Lung (tissue), 11 donors: ENCODE measurements at regions not wholly inside any gene's neighbourhood (a gene's known extent, or its start where the extent isn't known, plus 50 kb on each side); places are given as distances from the start of the nearest gene placed in this dataset.

Source experiments
- ATAC-seq: fragments of 200-7000 bp; cut with Tn5 transposase; one replicate; pipeline ENCODE4 v1.9.1; 2020; ENCODE audit warnings: moderate number of reproducible peaks; ENCODE audit not compliant: insufficient read depth, low FRiP score
- DNase-seq, 3 donors: peaks; one replicate each; pipeline ENCODE4 v3.0.0-alpha.2; 2013 to 2017
- H3K27ac ChIP-seq, 2 donors: one replicate each; pipeline ENCODE4 v1.5.1; 2013; ENCODE audit warnings: mild to moderate bottlenecking in 2 of 2, moderate library complexity in 2 of 2, control low read depth in 1 of 2, inconsistent platforms in 1 of 2, low read depth in 1 of 2, low read length in 1 of 2
- H3K27me3 ChIP-seq, 3 donors: one replicate each; pipeline ENCODE4 v1.5.1; 2013; ENCODE audit warnings: low read length in 2 of 3; ENCODE audit not compliant: control insufficient read depth in 3 of 3, insufficient read depth in 3 of 3
- H3K36me3 ChIP-seq, 4 donors: one replicate each; pipeline ENCODE4 v1.5.1; 2013; ENCODE audit warnings: low read length in 4 of 4, mild to moderate bottlenecking in 1 of 4, moderate library complexity in 1 of 4; ENCODE audit not compliant: control insufficient read depth in 4 of 4, insufficient read depth in 4 of 4
- H3K4me1 ChIP-seq, 5 donors: one replicate each; pipeline ENCODE4 v1.5.1; 2013; ENCODE audit warnings: low read length in 5 of 5, mild to moderate bottlenecking in 2 of 5, moderate library complexity in 1 of 5; ENCODE audit not compliant: control insufficient read depth in 5 of 5, insufficient read depth in 5 of 5
- H3K4me3 ChIP-seq: one replicate; pipeline ENCODE4 v1.5.1; 2013; ENCODE audit warnings: mild to moderate bottlenecking, control low read depth, moderate library complexity
- H3K9ac ChIP-seq, 2 donors: one replicate each; pipeline ENCODE4 v1.5.1; 2013; ENCODE audit warnings: low read length in 2 of 2, control low read depth in 1 of 2; ENCODE audit not compliant: insufficient read depth in 1 of 2
- H3K9me3 ChIP-seq, 4 donors: one replicate each; pipeline ENCODE4 v1.5.1; 2013; ENCODE audit warnings: low read length in 3 of 4, mild to moderate bottlenecking in 1 of 4, moderate library complexity in 1 of 4; ENCODE audit not compliant: control insufficient read depth in 4 of 4, insufficient read depth in 3 of 4
- WGBS, 2 donors: extraction: QIAGEN DNeasy Blood & Tissue Kit; methylation state at CpG; one replicate each; pipeline ENCODE4 v1.1.7; 2013; 5-methylcytosine and 5-hydroxymethylcytosine counted together
- TF ChIP-seq, protein P1 (sequence below): IDR thresholded peaks from 2 replicates; pipeline ENCODE4 v1.5.1; 2012; ENCODE audit warnings: mild to moderate bottlenecking; ENCODE audit errors: control extremely low read depth, extremely low read depth
- donor health status: control.
- donor health status: control.
- donor health status: Bipolar disorder and iron deficiency.
- donor health status: healthy.
- donor health status: DM: yes; HTN: yes; CAD: no.

DNA sequence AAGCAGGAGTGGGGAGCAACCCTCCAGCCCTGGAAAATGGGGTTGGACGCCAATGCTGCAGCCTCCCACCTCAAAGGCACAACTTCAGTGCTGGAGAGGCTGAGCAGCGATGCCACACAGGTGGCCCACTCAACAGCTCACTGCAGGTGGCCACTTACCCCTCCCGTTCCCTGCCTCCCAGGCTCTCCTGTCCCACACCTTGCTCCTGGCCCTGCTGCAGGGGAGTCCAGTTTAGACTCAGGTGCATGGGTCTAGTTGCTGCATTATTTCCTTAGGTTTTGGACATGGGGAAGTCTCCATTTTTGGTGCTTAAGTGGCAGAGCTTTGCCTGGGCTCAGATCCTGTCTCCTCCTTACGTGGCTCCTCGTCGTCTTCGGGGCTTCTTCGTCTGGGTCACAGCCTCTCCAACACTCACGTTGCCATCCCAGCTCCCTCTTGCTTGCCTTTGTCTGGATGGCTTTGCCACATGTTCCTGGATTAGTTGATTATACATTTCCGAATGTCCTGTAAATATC is 898.3 kb downstream of the BRD1 start:
- no peak overlapping the region for H3K4me3 ChIP-seq
- H3K9me3 ChIP-seq, result peaks cover 0 to 4% (median 2%) of the 10 kb centered on the region in 4 donors
- DNase-seq (no peak), ATAC-seq (no peak)
- peaks cover 0 to 5% (median 0%) of the 10 kb centered on the region in 3 donors for H3K27me3 ChIP-seq
- H3K36me3 ChIP-seq, result no peaks in the 10 kb centered on the region
- H3K9ac ChIP-seq, result no peak overlapping the region
- no peak overlapping the region for H3K27ac ChIP-seq
- whole genome bisulfite sequencing, 2 donors, result 71 to 75% methylated on average over 10 of the region's 10 CpGs
- TF ChIP-seq, protein P1, sequence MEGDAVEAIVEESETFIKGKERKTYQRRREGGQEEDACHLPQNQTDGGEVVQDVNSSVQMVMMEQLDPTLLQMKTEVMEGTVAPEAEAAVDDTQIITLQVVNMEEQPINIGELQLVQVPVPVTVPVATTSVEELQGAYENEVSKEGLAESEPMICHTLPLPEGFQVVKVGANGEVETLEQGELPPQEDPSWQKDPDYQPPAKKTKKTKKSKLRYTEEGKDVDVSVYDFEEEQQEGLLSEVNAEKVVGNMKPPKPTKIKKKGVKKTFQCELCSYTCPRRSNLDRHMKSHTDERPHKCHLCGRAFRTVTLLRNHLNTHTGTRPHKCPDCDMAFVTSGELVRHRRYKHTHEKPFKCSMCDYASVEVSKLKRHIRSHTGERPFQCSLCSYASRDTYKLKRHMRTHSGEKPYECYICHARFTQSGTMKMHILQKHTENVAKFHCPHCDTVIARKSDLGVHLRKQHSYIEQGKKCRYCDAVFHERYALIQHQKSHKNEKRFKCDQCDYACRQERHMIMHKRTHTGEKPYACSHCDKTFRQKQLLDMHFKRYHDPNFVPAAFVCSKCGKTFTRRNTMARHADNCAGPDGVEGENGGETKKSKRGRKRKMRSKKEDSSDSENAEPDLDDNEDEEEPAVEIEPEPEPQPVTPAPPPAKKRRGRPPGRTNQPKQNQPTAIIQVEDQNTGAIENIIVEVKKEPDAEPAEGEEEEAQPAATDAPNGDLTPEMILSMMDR, result no peak
- H3K4me1 ChIP-seq, result no peaks in the 10 kb centered on the region

DNA sequence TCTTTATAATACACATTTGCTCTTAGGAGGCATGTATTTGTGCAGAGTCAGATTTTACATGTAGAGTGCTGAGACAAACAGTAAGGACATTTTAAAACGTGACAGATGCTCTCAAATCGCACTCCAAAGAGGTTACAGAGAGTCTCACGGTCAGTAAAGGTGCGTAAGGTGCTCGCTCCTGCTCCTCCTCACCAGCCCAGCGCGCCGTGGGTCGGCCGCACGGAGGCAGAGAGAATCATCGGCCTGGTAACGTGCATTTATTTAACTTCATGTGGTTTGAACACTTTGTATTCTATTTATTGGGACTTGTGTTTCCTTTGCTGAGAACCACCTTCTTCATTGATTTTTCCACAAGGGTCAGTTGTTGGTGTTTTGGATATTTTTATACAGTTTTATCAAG is 900.1 kb downstream of the BRD1 start:
- Histone ChIP-seq H3K27ac (no peak overlapping the region), H3K4me3 (no peak overlapping the region), H3K36me3 (no peaks in the 10 kb centered on the region), H3K9me3 (peaks cover 0 to 2% (median 0%) of the 10 kb centered on the region in 4 donors), H3K27me3 (peaks cover 0 to 5% (median 0%) of the 10 kb centered on the region in 3 donors), H3K9ac (no peak overlapping the region), H3K4me1 (peaks cover 0 to 5% (median 0%) of the 10 kb centered on the region in 5 donors)
- no peak for DNase-seq
- TF ChIP-seq, protein P1, result no peak
- WGBS, 2 donors, result 83 to 92% methylated on average over 13 of the region's 13 CpGs
- ATAC-seq, result no peak

DNA sequence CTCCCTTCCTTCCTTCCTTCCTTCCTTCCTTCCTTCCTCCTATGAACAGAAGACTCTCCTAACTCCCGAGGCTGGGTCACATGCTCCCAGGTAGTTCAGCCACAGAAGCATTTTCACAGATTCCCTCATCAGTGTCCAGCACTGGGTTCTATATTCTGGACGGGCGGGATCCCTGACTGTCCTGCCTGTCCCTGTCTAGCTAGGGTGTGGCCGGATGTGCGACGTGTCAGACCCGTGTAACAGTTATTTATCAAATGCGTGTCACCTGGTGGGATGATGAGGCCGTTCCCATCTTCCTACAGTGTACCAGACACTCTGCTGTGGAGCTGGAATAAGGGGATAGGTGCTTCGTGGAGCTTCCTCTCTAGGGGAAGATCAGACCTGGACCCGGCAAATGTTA is 901.0 kb downstream of the BRD1 start:
- WGBS, 2 donors, result 69 to 70% methylated on average over 10 to 11 of the region's 11 CpGs
- H3K27ac ChIP-seq, result no peak overlapping the region
- no peaks in the 10 kb centered on the region for H3K36me3 ChIP-seq
- TF ChIP-seq, protein P1, result no peak
- no peak overlapping the region for H3K9ac ChIP-seq
- H3K4me1 ChIP-seq, result peaks cover 0 to 5% (median 0%) of the 10 kb centered on the region in 5 donors
- peaks cover 0 to 5% (median 0%) of the 10 kb centered on the region in 3 donors for H3K27me3 ChIP-seq
- ATAC-seq (no peak), DNase-seq (no peak)
- H3K9me3 ChIP-seq, result peaks cover 0 to 2% (median 0%) of the 10 kb centered on the region in 4 donors
- H3K4me3 ChIP-seq, result no peak overlapping the region

DNA sequence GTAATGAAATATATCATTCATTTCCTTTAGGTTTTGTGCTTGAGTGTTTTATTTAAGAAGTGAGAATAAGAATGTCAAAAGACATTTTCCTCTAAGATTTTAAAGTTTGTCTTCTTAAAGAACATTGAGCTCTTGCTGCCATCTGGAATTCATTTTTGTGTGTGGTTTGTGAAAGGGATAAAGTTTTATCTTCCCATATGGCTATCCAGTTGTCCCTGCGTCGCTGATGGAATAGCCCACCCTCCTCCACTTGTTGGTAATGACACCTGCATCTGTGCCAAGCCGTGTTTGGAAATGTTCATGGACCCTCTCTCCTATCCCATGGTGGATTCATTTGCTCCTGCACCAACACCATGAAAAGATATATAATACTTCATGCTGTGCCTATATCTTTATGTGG is 901.5 kb downstream of the BRD1 start:
- Histone ChIP-seq H3K27me3 (peaks cover 0 to 5% (median 0%) of the 10 kb centered on the region in 3 donors), H3K9me3 (peaks cover 0 to 2% (median 0%) of the 10 kb centered on the region in 4 donors), H3K4me3 (no peak overlapping the region), H3K36me3 (no peaks in the 10 kb centered on the region), H3K9ac (no peak overlapping the region), H3K27ac (no peak overlapping the region), H3K4me1 (peaks cover 0 to 5% (median 0%) of the 10 kb centered on the region in 5 donors)
- ATAC-seq, result no peak
- WGBS, 2 donors, result 92 to 94% methylated on average over 3 of the region's 3 CpGs
- TF ChIP-seq, protein P1, result no peak
- DNase-seq, result no peak
